ENCODE measurements at regions not wholly inside any gene's neighbourhood (a gene's known extent, or its start where the extent isn't known, plus 50 kb on each side); places are given as distances from the start of the nearest gene placed in this dataset.

- Histone ChIP-seq H2AFZ (no peak overlapping the region), H3K9ac (no peak overlapping the region), H3K4me2 (ENCODE audit: low read length) (no peak overlapping the region), H3K27ac (no peak overlapping the region), H3K4me3 (ENCODE audit: low read depth, low read length) (no peak overlapping the region), H3K79me2 (no peaks in the 10 kb centered on the region), H3K36me3 (ENCODE audit: control insufficient read depth, insufficient read depth, low read length) (no peaks in the 10 kb centered on the region), H3K27me3 (ENCODE audit: control insufficient read depth, insufficient read depth, low read length) (no peaks in the 10 kb centered on the region), H3K4me1 (no peaks in the 10 kb centered on the region), H3K9me3 (ENCODE audit: control insufficient read depth, low read length) (no peaks in the 10 kb centered on the region)
- TF ChIP-seq CTCF (IDR thresholded peaks at IDR 0.05), result peak; percentile 79
Observed at GRCh38 chr5:82793808-82794419, 283.3 kb downstream of the TMEM167A start.

- Histone ChIP-seq H3K4me2 (ENCODE audit: low read length) (no peak overlapping the region), H3K36me3 (ENCODE audit: control insufficient read depth, insufficient read depth, low read length) (no peaks in the 10 kb centered on the region), H3K4me3 (ENCODE audit: low read depth, low read length) (no peak overlapping the region), H3K27ac (no peak overlapping the region), H3K9ac (no peak overlapping the region), H3K4me1 (no peaks in the 10 kb centered on the region), H3K79me2 (no peaks in the 10 kb centered on the region), H2AFZ (no peak overlapping the region), H3K9me3 (ENCODE audit: control insufficient read depth, low read length) (no peaks in the 10 kb centered on the region), H3K27me3 (ENCODE audit: control insufficient read depth, insufficient read depth, low read length) (no peaks in the 10 kb centered on the region)
- TF ChIP-seq CTCF (IDR thresholded peaks at IDR 0.05), result no peak
Observed at GRCh38 chr5:82792096-82792495, 285.1 kb downstream of the TMEM167A start.

GRCh38 chr5:82789095-82789494 is 288.1 kb downstream of the TMEM167A start:
- H3K27me3 ChIP-seq (ENCODE audit: control insufficient read depth, insufficient read depth, low read length), result no peaks in the 10 kb centered on the region
- H3K27ac ChIP-seq, result no peak overlapping the region
- no peak for TF ChIP-seq CTCF (IDR thresholded peaks at IDR 0.05)
- H3K9ac ChIP-seq, result no peak overlapping the region
- H3K36me3 ChIP-seq (ENCODE audit: control insufficient read depth, insufficient read depth, low read length), result no peaks in the 10 kb centered on the region
- H3K9me3 ChIP-seq (ENCODE audit: control insufficient read depth, low read length), result no peaks in the 10 kb centered on the region
- no peaks in the 10 kb centered on the region for H3K4me1 ChIP-seq
- H3K4me2 ChIP-seq (ENCODE audit: low read length), result no peak overlapping the region
- H2AFZ ChIP-seq, result no peak overlapping the region
- no peaks in the 10 kb centered on the region for H3K79me2 ChIP-seq
- H3K4me3 ChIP-seq (ENCODE audit: low read depth, low read length), result no peak overlapping the region

GRCh38 chr5:82786748-82787147 is 290.4 kb downstream of the TMEM167A start:
- Histone ChIP-seq H3K9me3 (ENCODE audit: control insufficient read depth, low read length) (no peaks in the 10 kb centered on the region), H3K4me2 (ENCODE audit: low read length) (no peak overlapping the region), H3K27ac (no peak overlapping the region), H3K27me3 (ENCODE audit: control insufficient read depth, insufficient read depth, low read length) (no peaks in the 10 kb centered on the region), H3K4me3 (ENCODE audit: low read depth, low read length) (no peak overlapping the region), H3K36me3 (ENCODE audit: control insufficient read depth, insufficient read depth, low read length) (no peaks in the 10 kb centered on the region), H3K79me2 (no peaks in the 10 kb centered on the region), H3K4me1 (no peaks in the 10 kb centered on the region), H3K9ac (no peak overlapping the region), H2AFZ (no peak overlapping the region)
- no peak for TF ChIP-seq CTCF (IDR thresholded peaks at IDR 0.05)

GRCh38 chr5:82785882-82786509 is 291.2 kb downstream of the TMEM167A start:
- no peaks in the 10 kb centered on the region for H3K36me3 ChIP-seq (ENCODE audit: control insufficient read depth, insufficient read depth, low read length)
- no peaks in the 10 kb centered on the region for H3K27me3 ChIP-seq (ENCODE audit: control insufficient read depth, insufficient read depth, low read length)
- TF ChIP-seq CTCF (IDR thresholded peaks at IDR 0.05), result no peak
- H2AFZ ChIP-seq, result no peak overlapping the region
- no peak overlapping the region for H3K9ac ChIP-seq
- no peaks in the 10 kb centered on the region for H3K4me1 ChIP-seq
- H3K9me3 ChIP-seq (ENCODE audit: control insufficient read depth, low read length), result no peaks in the 10 kb centered on the region
- H3K4me3 ChIP-seq (ENCODE audit: low read depth, low read length), result no peak overlapping the region
- no peak overlapping the region for H3K4me2 ChIP-seq (ENCODE audit: low read length)
- H3K27ac ChIP-seq, result no peak overlapping the region
- no peaks in the 10 kb centered on the region for H3K79me2 ChIP-seq

Measured in parathyroid adenoma (tissue), 2 donors.